ENCODE measurements at regions not wholly inside any gene's neighbourhood (a gene's known extent, or its start where the extent isn't known, plus 50 kb on each side); places are given as distances from the start of the nearest gene placed in this dataset.

- no peak for TF ChIP-seq TCF7 (IDR thresholded peaks at IDR 0.05; ENCODE audit: borderline replicate concordance)
- no peaks in the 10 kb centered on the region for H3K4me1 ChIP-seq (ENCODE audit: control insufficient read depth, insufficient read depth, low read length)
- intact Hi-C loops (cut with micrococcal nuclease; ENCODE audit: unreplicated experiment): no loop called here
- no peak for ATAC-seq
- no peak overlapping the region for H3K27ac ChIP-seq (ENCODE audit: control insufficient read depth, insufficient read depth)
- no peak overlapping the region for H3K4me2 ChIP-seq (ENCODE audit: control insufficient read depth, insufficient read depth)
- in situ Hi-C loops (cut with MboI): no loop called here
- no peak for FAIRE-seq
- ChIA-PET POLR2A (no interaction called here), CTCF (interaction anchor here (1.1 kb wide), 1 partner anchor 261 kb away, joined by 3 read pairs; no protein-coding TSS in a partner anchor), SMC1A (ENCODE audit: uncharacterized antibody, unreplicated experiment) (no interaction called here), RAD21 (ENCODE audit: unreplicated experiment) (no interaction called here)
- WGBS (ENCODE audit: insufficient coverage, insufficient replicate concordance, low lambda C conversion rate, missing lambda C conversion rate): 40% methylated on average over 14 of the region's 14 CpGs
- no peaks in the 10 kb centered on the region for H3K9me3 ChIP-seq (replicated peaks; ENCODE audit: control insufficient read depth, insufficient read depth, low read length)
- H3K27me3 ChIP-seq (replicated peaks in 1 of 2; ENCODE audit: control insufficient read depth in 2 of 2, insufficient read depth in 2 of 2, low read length in 1 of 2): peaks cover 0 to 5% of the 10 kb centered on the region in 2 experiments; a peak in 2 of 4 replicates
- DNase-seq (ENCODE audit: low read depth, low spot score): no peak
- H3K36me3 ChIP-seq (ENCODE audit: control insufficient read depth in 2 of 2, insufficient read depth in 2 of 2, low read length in 1 of 2): no peaks in the 10 kb centered on the region
- no TSS peak for BruUV-seq (replicated peaks)
- H3K9ac ChIP-seq (ENCODE audit: control insufficient read depth, insufficient read depth, low read length): no peak overlapping the region
- H3K4me3 ChIP-seq: no peak overlapping the region
- H2AFZ ChIP-seq (ENCODE audit: control insufficient read depth, low read depth, low read length): no peak overlapping the region
- no peaks in the 10 kb centered on the region for H4K20me1 ChIP-seq (ENCODE audit: control insufficient read depth, insufficient read depth)
- H3K79me2 ChIP-seq (ENCODE audit: control insufficient read depth, insufficient read depth, low read length): no peaks in the 10 kb centered on the region
Observed at GRCh38 chr2:47243596-47244323, 67.4 kb upstream of the CALM2 start.

GRCh38 chr2:47241715-47242114 lies 65.4 kb upstream of the CALM2 start:
- 67% methylated on average over 6 of the region's 6 CpGs for WGBS (ENCODE audit: insufficient coverage, insufficient replicate concordance, low lambda C conversion rate, missing lambda C conversion rate)
- H3K4me1 ChIP-seq (ENCODE audit: control insufficient read depth, insufficient read depth, low read length): no peaks in the 10 kb centered on the region
- BruUV-seq (replicated peaks): no TSS peak
- no peak overlapping the region for H3K4me3 ChIP-seq
- H3K4me2 ChIP-seq (ENCODE audit: control insufficient read depth, insufficient read depth): no peak overlapping the region
- H3K9ac ChIP-seq (ENCODE audit: control insufficient read depth, insufficient read depth, low read length): no peak overlapping the region
- in situ Hi-C loops (cut with MboI) (no loop called here), intact Hi-C loops (cut with micrococcal nuclease; ENCODE audit: unreplicated experiment) (no loop called here)
- H3K79me2 ChIP-seq (ENCODE audit: control insufficient read depth, insufficient read depth, low read length): no peaks in the 10 kb centered on the region
- TF ChIP-seq ATF3 (IDR thresholded peaks at IDR 0.05; ENCODE audit: borderline replicate concordance, extremely low read depth, low read depth, low read length): no peak
- TF ChIP-seq ZNF622 (IDR thresholded peaks at IDR 0.05): no peak
- no peak for TF ChIP-seq RELB (IDR thresholded peaks at IDR 0.05; ENCODE audit: low read depth)
- no peak for TF ChIP-seq RBBP5 (conservative IDR thresholded peaks at IDR 0.05)
- no peak for FAIRE-seq
- H3K36me3 ChIP-seq (ENCODE audit: control insufficient read depth in 2 of 2, insufficient read depth in 2 of 2, low read length in 1 of 2): no peaks in the 10 kb centered on the region
- ChIA-PET CTCF (interaction anchor here (0.8 kb wide), 1 partner anchor 29 kb away, joined by 4 read pairs; no protein-coding TSS in a partner anchor), POLR2A (interaction anchor here (0.6 kb wide), 1 partner anchor 27 kb away, joined by 3 read pairs; no protein-coding TSS in a partner anchor), RAD21 (ENCODE audit: unreplicated experiment) (no interaction called here), SMC1A (ENCODE audit: uncharacterized antibody, unreplicated experiment) (interaction anchor here (1.2 to 1.5 kb wide), 2 partner anchors 16 to 28 kb away, joined by 3 to 4 read pairs; no protein-coding TSS in a partner anchor)
- H3K27me3 ChIP-seq (replicated peaks in 1 of 2; ENCODE audit: control insufficient read depth in 2 of 2, insufficient read depth in 2 of 2, low read length in 1 of 2): peaks cover 0 to 7% of the 10 kb centered on the region in 2 experiments; a peak in 2 of 4 replicates
- H2AFZ ChIP-seq (ENCODE audit: control insufficient read depth, low read depth, low read length): no peak overlapping the region
- no peak for DNase-seq (ENCODE audit: low read depth, low spot score)
- H3K9me3 ChIP-seq (replicated peaks; ENCODE audit: control insufficient read depth, insufficient read depth, low read length): no peaks in the 10 kb centered on the region
- ATAC-seq: no peak
- H3K27ac ChIP-seq (ENCODE audit: control insufficient read depth, insufficient read depth): no peak overlapping the region
- H4K20me1 ChIP-seq (ENCODE audit: control insufficient read depth, insufficient read depth): no peaks in the 10 kb centered on the region

Measured in GM12878 (cell line).